ENCODE measurements at regions not wholly inside any gene's neighbourhood (a gene's known extent, or its start where the extent isn't known, plus 50 kb on each side); places are given as distances from the start of the nearest gene placed in this dataset.
A peak's percentile ranks its signal among the peaks of the same experiment; 100 is the strongest.

DNA sequence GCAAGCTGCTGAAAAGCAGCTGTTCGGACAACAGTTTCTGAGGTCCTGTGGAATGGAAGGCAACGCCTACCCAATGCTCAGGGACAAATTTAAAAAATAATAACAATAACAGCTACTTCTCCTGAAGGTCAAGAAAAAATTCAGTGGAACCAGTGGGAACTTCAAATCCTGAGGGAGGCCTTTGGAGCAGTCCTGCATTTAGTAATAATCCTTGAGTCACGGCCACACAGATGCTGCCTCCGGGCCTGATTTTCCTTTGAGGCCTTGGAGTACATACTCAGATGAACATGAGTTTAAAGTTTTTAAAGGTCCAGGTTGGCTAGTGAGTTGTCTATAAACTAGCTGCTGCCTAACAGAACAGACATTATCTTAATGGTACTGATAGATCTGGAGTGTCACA lies 268.0 kb downstream of the MSRB3 start:
- no peaks in the 10 kb centered on the region for H3K36me3 ChIP-seq (ENCODE audit: control insufficient read depth, insufficient read depth, low read length)
- no peak overlapping the region for H3K27ac ChIP-seq (ENCODE audit: low read length)
- H3K4me3 ChIP-seq (ENCODE audit: low read length): no peak overlapping the region
- no CpG with 5 or more reads among the region's 4 CpGs for WGBS (ENCODE audit: insufficient coverage)
- no peaks in the 10 kb centered on the region for H3K27me3 ChIP-seq (ENCODE audit: control insufficient read depth, insufficient read depth, low read length)
- H3K9me3 ChIP-seq (replicated peaks; ENCODE audit: control insufficient read depth, low read depth, low read length): no peaks in the 10 kb centered on the region
- peaks cover 6% of the 10 kb centered on the region for H3K4me1 ChIP-seq (ENCODE audit: control insufficient read depth, insufficient read depth, low read length)
- peak; percentile 43 for DNase-seq

DNA sequence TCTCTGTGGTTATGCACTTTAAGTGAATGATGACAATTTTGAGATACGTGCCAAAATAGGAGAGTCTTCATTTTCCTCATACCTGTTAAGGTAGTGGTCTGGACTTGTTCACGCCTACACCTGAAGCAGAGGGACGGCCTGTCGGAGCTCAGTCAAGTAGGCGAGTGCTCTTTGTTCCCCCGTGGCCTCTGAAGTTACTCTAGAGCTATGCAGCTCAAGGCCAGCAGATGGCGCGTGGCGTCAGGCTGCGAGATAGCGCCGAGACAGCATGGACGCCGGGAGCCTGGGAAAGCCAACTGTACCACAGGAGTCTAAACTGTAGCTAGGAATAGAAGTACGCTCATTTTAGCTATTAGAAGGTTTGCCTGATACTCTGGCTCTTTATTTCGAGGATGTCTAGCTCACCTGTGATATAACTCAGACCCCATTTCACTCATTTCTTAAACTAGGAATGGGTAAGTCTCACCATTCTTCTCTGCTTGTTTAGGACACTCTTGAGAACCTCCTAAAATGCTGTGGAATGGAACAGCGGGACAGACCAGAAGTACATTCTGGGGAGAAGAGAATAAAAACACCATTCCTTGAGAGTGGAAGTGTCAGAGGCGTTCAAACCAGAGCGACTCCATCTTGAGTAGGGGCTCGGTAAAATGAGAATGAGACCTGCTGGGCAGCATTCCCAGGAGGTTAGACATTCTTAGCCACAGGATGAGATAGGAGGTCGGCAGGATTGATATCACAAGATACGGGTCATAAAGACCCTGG lies 267.4 kb upstream of the HMGA2 start:
- WGBS (ENCODE audit: insufficient coverage): 36% methylated on average over 18 of the region's 22 CpGs
- Histone ChIP-seq H3K27ac (ENCODE audit: low read length) (no peak overlapping the region), H3K4me3 (ENCODE audit: low read length) (no peak overlapping the region), H3K36me3 (ENCODE audit: control insufficient read depth, insufficient read depth, low read length) (no peaks in the 10 kb centered on the region), H3K4me1 (ENCODE audit: control insufficient read depth, insufficient read depth, low read length) (no peaks in the 10 kb centered on the region), H3K27me3 (ENCODE audit: control insufficient read depth, insufficient read depth, low read length) (no peaks in the 10 kb centered on the region), H3K9me3 (replicated peaks; ENCODE audit: control insufficient read depth, low read depth, low read length) (no peaks in the 10 kb centered on the region)
- DNase-seq: peak; percentile 83

DNA sequence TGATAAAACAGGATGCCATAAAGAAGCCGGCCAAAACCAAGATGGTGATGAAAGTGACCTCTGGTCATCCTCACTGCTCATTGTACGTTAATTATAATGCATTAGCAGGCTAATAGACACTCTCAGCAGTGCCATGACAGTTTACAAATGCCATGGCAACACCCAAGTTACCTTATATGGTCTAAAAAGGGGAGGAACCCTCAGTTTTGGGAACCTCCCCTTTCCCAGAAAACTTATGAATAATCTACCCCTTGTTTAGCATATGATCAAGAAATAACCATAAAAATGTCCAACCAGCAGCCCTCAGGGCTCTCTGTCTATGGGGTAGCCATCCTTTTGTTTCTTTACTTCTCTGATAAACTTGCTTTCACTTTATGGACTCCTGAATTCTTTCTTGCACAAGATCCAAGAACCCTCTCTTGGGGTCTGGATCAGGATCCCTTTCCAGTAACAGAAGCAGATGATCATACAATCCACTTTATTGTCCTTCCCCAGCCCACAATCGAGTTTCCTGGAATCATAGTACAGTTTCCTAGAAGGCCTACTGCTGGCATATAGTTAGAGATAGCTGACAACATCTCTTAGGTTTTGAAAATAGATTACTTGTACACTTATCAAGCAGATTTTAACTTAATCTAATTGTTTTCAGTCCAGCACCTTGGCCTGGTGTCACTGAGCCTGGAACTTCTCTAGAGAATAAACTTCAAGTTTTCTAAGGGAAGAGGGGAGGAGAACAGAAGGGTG lies 266.7 kb upstream of the HMGA2 start:
- Histone ChIP-seq H3K27me3 (ENCODE audit: control insufficient read depth, insufficient read depth, low read length) (no peaks in the 10 kb centered on the region), H3K4me1 (ENCODE audit: control insufficient read depth, insufficient read depth, low read length) (no peaks in the 10 kb centered on the region), H3K9me3 (replicated peaks; ENCODE audit: control insufficient read depth, low read depth, low read length) (no peaks in the 10 kb centered on the region), H3K4me3 (ENCODE audit: low read length) (no peak overlapping the region), H3K27ac (ENCODE audit: low read length) (peak overlapping the region; percentile 23), H3K36me3 (ENCODE audit: control insufficient read depth, insufficient read depth, low read length) (no peaks in the 10 kb centered on the region)
- no CpG with 5 or more reads among the region's 3 CpGs for WGBS (ENCODE audit: insufficient coverage)
- peak; percentile 84 for DNase-seq

DNA sequence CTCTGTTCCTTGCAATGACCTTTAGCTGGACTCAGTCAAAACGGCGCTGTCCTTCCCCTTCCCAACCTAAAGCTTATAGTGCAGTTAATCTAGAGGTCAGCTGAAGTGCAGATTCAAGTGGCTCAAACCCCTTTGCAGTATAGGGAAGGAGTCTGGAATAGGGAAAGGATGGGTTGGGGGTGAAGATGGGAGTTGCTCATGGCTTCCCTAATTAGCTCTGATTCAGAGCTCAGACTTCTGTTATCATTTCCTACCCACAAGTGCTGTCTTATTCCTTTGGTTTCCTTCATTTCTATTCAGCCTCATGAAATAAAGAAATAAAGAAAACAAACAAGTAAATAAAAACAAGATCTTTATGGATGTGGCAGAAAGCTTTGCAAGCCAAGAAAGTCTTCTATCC lies 264.0 kb upstream of the HMGA2 start:
- Histone ChIP-seq H3K27me3 (ENCODE audit: control insufficient read depth, insufficient read depth, low read length) (no peaks in the 10 kb centered on the region), H3K9me3 (replicated peaks; ENCODE audit: control insufficient read depth, low read depth, low read length) (no peaks in the 10 kb centered on the region), H3K36me3 (ENCODE audit: control insufficient read depth, insufficient read depth, low read length) (no peaks in the 10 kb centered on the region), H3K4me1 (ENCODE audit: control insufficient read depth, insufficient read depth, low read length) (no peaks in the 10 kb centered on the region), H3K27ac (ENCODE audit: low read length) (no peak overlapping the region), H3K4me3 (ENCODE audit: low read length) (no peak overlapping the region)
- no CpG with 5 or more reads among the region's 2 CpGs for WGBS (ENCODE audit: insufficient coverage)
- DNase-seq: no peak

DNA sequence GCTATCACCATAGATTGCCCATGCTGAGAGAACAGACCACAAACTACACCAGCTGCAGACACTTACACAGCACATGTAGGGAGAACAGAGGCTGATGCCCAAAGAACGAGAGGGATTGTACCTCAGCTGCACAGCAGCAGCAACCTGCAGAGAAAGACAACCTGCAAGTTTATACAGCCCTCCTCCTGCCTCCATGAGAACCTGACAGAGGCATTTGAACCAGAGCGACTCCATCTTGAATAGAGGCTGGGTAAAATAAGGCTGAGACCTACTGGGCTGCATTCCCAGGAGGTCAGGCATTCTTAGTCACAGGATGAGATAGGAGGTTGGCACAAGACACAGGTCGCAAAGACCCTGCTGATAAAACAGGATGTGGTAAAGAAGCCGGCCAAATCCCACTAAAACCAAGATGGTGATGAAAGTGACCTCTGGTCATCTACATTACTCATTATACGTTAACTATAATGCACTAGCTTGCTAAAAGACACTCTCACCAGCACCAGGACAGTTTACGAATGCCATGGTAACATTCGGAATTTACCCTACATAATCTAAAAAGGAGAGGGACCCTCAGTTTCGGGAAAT lies 262.4 kb upstream of the HMGA2 start:
- WGBS (ENCODE audit: insufficient coverage): 94% methylated on average over 3 of the region's 8 CpGs
- Histone ChIP-seq H3K27me3 (ENCODE audit: control insufficient read depth, insufficient read depth, low read length) (no peaks in the 10 kb centered on the region), H3K9me3 (replicated peaks; ENCODE audit: control insufficient read depth, low read depth, low read length) (no peaks in the 10 kb centered on the region), H3K4me1 (ENCODE audit: control insufficient read depth, insufficient read depth, low read length) (peaks cover 7% of the 10 kb centered on the region), H3K36me3 (ENCODE audit: control insufficient read depth, insufficient read depth, low read length) (no peaks in the 10 kb centered on the region), H3K4me3 (ENCODE audit: low read length) (no peak overlapping the region), H3K27ac (ENCODE audit: low read length) (no peak overlapping the region)
- DNase-seq: no peak

DNA sequence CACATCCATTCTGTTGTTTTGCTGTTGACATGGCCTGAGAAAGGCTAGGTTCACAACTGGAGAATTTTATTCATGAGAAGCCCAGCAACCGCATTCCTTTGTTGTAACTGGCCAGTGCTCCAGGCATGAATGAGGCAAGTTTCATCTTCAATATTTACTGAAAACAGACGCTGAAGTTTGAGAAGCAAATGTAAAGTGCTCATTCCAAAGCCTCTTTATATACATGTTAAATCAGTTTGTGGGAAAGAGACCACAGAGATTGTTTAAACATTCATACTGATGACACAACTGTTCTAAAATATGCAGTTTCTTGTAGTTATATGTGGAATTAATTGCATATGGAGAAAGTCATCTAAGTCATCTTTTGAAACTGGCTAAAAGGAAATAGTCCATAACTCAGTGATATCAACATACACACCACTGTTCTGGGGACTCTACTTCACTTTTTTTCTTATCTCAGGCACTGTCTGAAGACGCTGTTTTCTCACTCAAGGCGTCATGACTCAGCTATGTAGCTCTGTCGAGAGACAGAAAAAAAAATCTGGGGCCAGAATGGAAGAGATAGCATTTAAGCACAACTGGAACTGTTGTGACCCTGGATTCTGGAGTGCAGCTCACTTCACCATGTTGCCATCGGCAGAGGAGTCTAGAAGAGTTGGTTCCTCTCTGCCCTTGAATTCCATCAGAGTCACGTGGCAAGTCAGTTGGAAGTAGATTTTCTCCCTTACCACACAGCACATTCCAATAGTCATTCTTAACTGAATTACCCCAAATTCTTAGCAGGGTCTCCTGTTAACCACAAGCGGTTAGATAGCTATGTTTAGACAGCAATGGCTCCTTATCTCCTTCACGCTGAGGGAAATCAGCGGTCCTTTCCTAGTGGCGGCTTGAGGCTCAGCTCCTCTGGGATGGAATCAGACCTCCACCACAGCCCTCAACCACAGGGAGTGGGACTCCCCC lies 258.4 kb upstream of the HMGA2 start:
- H3K9me3 ChIP-seq (replicated peaks; ENCODE audit: control insufficient read depth, low read depth, low read length): no peaks in the 10 kb centered on the region
- H3K4me3 ChIP-seq (ENCODE audit: low read length): no peak overlapping the region
- H3K4me1 ChIP-seq (ENCODE audit: control insufficient read depth, insufficient read depth, low read length): peaks cover 12% of the 10 kb centered on the region
- peak overlapping the region; percentile 8 for H3K27ac ChIP-seq (ENCODE audit: low read length)
- H3K27me3 ChIP-seq (ENCODE audit: control insufficient read depth, insufficient read depth, low read length): no peaks in the 10 kb centered on the region
- H3K36me3 ChIP-seq (ENCODE audit: control insufficient read depth, insufficient read depth, low read length): no peaks in the 10 kb centered on the region
- peak; percentile 39 for DNase-seq
- 80% methylated on average over 7 of the region's 11 CpGs for WGBS (ENCODE audit: insufficient coverage)

DNA sequence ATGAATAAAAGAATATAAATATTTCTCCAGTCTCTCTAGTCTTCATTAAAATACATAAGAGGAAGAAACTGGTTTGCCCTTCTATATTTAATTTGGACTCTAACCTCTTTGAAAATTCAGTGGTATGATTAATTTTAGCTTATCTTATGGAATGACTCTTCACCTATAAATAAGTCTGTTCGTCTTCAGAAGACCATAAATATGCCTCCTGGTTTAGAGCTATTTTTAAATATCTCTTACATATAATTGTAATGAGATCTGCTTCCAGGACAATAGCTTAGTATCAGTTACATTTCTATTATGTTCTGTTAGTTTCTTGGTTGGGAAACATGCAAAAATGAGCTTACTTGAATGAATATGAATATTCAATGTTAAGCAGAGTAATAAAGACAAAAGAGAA lies 257.5 kb upstream of the HMGA2 start:
- no peaks in the 10 kb centered on the region for H3K27me3 ChIP-seq (ENCODE audit: control insufficient read depth, insufficient read depth, low read length)
- H3K4me3 ChIP-seq (ENCODE audit: low read length): no peak overlapping the region
- no CpG with 5 or more reads among the region's 1 CpG for WGBS (ENCODE audit: insufficient coverage)
- peak overlapping the region; percentile 53 for H3K27ac ChIP-seq (ENCODE audit: low read length)
- H3K4me1 ChIP-seq (ENCODE audit: control insufficient read depth, insufficient read depth, low read length): peaks cover 12% of the 10 kb centered on the region
- no peaks in the 10 kb centered on the region for H3K36me3 ChIP-seq (ENCODE audit: control insufficient read depth, insufficient read depth, low read length)
- no peaks in the 10 kb centered on the region for H3K9me3 ChIP-seq (replicated peaks; ENCODE audit: control insufficient read depth, low read depth, low read length)
- DNase-seq: no peak

DNA sequence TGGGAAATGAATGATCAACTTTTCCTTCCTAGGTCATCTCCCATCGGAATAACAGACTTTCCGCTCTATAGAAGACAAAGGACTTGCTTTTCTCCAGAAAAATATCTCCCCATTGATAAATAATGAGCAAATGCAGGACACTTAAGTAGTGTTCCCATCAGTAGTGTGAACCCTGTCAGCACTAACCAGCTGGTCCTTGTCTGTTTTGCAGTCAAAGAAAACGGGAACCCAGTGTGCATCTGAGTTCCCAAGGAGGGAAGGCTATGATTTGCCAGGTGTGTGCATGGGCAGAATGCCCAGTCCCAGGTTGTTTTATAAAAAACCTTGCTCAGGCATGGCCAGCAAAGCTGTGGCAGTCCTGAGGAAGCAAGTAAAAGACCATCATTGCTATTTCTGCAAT lies 256.5 kb upstream of the HMGA2 start:
- peaks cover 12% of the 10 kb centered on the region for H3K4me1 ChIP-seq (ENCODE audit: control insufficient read depth, insufficient read depth, low read length)
- no peaks in the 10 kb centered on the region for H3K36me3 ChIP-seq (ENCODE audit: control insufficient read depth, insufficient read depth, low read length)
- DNase-seq: no peak
- H3K27me3 ChIP-seq (ENCODE audit: control insufficient read depth, insufficient read depth, low read length): no peaks in the 10 kb centered on the region
- H3K9me3 ChIP-seq (replicated peaks; ENCODE audit: control insufficient read depth, low read depth, low read length): no peaks in the 10 kb centered on the region
- no peak overlapping the region for H3K4me3 ChIP-seq (ENCODE audit: low read length)
- no peak overlapping the region for H3K27ac ChIP-seq (ENCODE audit: low read length)
- WGBS (ENCODE audit: insufficient coverage): 20% methylated on average over 1 of the region's 3 CpGs

DNA sequence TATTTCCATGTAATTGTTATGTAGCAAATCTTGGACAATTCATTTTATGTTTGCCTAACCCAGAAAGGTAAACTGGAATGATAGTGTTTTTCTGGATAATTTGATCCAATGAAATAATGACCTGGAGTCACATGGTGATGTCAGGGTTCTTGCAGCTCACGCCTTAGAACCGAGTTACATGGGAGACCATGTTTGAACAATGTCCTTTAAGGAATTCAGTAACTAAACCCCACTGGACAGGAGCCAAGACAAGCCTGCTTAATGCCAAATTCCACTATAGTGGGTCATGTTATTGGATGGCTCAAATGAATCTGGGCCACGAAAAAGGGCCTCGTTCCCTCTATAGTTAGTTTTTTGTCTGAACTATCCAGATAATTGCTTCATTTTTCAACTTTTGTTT lies 255.8 kb upstream of the HMGA2 start:
- Histone ChIP-seq H3K4me1 (ENCODE audit: control insufficient read depth, insufficient read depth, low read length) (peaks cover 12% of the 10 kb centered on the region), H3K27ac (ENCODE audit: low read length) (no peak overlapping the region), H3K36me3 (ENCODE audit: control insufficient read depth, insufficient read depth, low read length) (no peaks in the 10 kb centered on the region), H3K9me3 (replicated peaks; ENCODE audit: control insufficient read depth, low read depth, low read length) (no peaks in the 10 kb centered on the region), H3K4me3 (ENCODE audit: low read length) (no peak overlapping the region), H3K27me3 (ENCODE audit: control insufficient read depth, insufficient read depth, low read length) (no peaks in the 10 kb centered on the region)
- DNase-seq: peak; percentile 36
- 100% methylated on average over 1 of the region's 4 CpGs for WGBS (ENCODE audit: insufficient coverage)
